SU-DHL-6 (cell line): ENCODE measurements at regions not wholly inside any gene's neighbourhood (a gene's known extent, or its start where the extent isn't known, plus 50 kb on each side); places are given as distances from the start of the nearest gene placed in this dataset.
"Not testable (repeated sequence)": the region's sequence is repeated elsewhere in the genome, so short reads cannot be mapped to it uniquely, and the experiment has no call there.

Experiments used
- CTCF ChIP-seq: fragments of 200-600 bp; sonication (generic); IDR thresholded peaks from one replicate; pipeline ENCODE4 v1.5.1; 2017; ENCODE audit warnings: antibody characterized with exemption, mild to moderate bottlenecking, low read length, moderate library complexity; ENCODE audit not compliant: insufficient read depth, poor library complexity, severe bottlenecking
- EZH2phosphoT487 ChIP-seq: fragments of 200-600 bp; sonication (generic), shearing (Covaris generic); conservative IDR thresholded peaks from 2 replicates; pipeline ENCODE4 v1.6.1; 2018; ENCODE audit warnings: mild to moderate bottlenecking, antibody characterized with exemption, low read length, moderate library complexity, mixed read lengths

- TF ChIP-seq CTCF, EZH2phosphoT487: not testable (repeated sequence)
Observed at GRCh38 chr2:87452861-87453260, 295.0 kb upstream of the PLGLB2 start.
